GM23248 (cell line): ENCODE measurements at regions not wholly inside any gene's neighbourhood (a gene's known extent, or its start where the extent isn't known, plus 50 kb on each side); places are given as distances from the start of the nearest gene placed in this dataset.

Experiments used
- EZH2 ChIP-seq: fragments of 200-600 bp; sonication (generic); IDR thresholded peaks from 2 replicates; pipeline ENCODE4 v1.6.1; 2018; ENCODE audit warnings: antibody characterized with exemption, mild to moderate bottlenecking; ENCODE audit not compliant: insufficient read depth, poor library complexity, severe bottlenecking
- EZH2phosphoT487 ChIP-seq: fragments of 200-600 bp; sonication (generic); IDR thresholded peaks from 2 replicates; pipeline ENCODE4 v1.6.1; 2018; ENCODE audit warnings: antibody characterized with exemption, moderate library complexity, mild to moderate bottlenecking, low read depth; ENCODE audit not compliant: insufficient read depth

- TF ChIP-seq EZH2 = no peak
- TF ChIP-seq EZH2phosphoT487 = no peak
These were observed 198.0 kb upstream of the COX10 start for GRCh38 chr17:13871261-13871660.
